Vagina (tissue), 2 donors: ENCODE measurements at regions not wholly inside any gene's neighbourhood (a gene's known extent, or its start where the extent isn't known, plus 50 kb on each side); places are given as distances from the start of the nearest gene placed in this dataset.

Source experiments
- CTCF ChIP-seq, 3 experiments: fragments of 450-650 bp in 2 of 3; fragments of 200-600 bp in 1 of 3; sonication (generic) in 1 of 3; IDR thresholded peaks; one replicate each; pipeline ENCODE4 v1.5.1; 2017 to 2019; ENCODE audit warnings: antibody characterized with exemption in 3 of 3, mild to moderate bottlenecking in 2 of 3, moderate library complexity in 2 of 3
- POLR2A ChIP-seq, 2 donors: fragments of 450-650 bp; IDR thresholded peaks; one replicate each; pipeline ENCODE4 v1.6.1; 2017; ENCODE audit warnings: antibody characterized with exemption in 2 of 2, mild to moderate bottlenecking in 2 of 2, moderate library complexity in 2 of 2
- POLR2AphosphoS5 ChIP-seq, 2 donors: sonication (generic); formaldehyde crosslinking; IDR thresholded peaks; one replicate each; pipeline ENCODE4 v1.9.0; 2017; ENCODE audit warnings: antibody characterized with exemption in 2 of 2, mild to moderate bottlenecking in 2 of 2, low read depth in 1 of 2; ENCODE audit not compliant: insufficient read depth in 1 of 2

GRCh38 chr10:84811113-84811512, 482.7 kb downstream of the CCSER2 start:
- TF ChIP-seq CTCF (IDR thresholded peaks at IDR 0.05) = no peak
- TF ChIP-seq POLR2A (IDR thresholded peaks at IDR 0.05) = no peak
- TF ChIP-seq POLR2AphosphoS5 (IDR thresholded peaks at IDR 0.05; ENCODE audit: insufficient read depth in 1 of 2, low read depth in 1 of 2) = no peak
